Prostate gland (tissue), 2 donors: ENCODE measurements at regions not wholly inside any gene's neighbourhood (a gene's known extent, or its start where the extent isn't known, plus 50 kb on each side); places are given as distances from the start of the nearest gene placed in this dataset.

ENCODE experiments used
- DNase-seq: peaks from one replicate; pipeline ENCODE4 v3.0.0-alpha.2; 2019; ENCODE audit warnings: low spot score
- H3K27ac ChIP-seq, 2 donors: fragments of 200-600 bp; sonication (generic); 2 replicates each; pipeline ENCODE4 v1.5.1; 2017 to 2019
- H3K27me3 ChIP-seq: fragments of 200-600 bp; sonication (generic); replicated peaks from 2 replicates; pipeline ENCODE4 v1.5.1; 2019; ENCODE audit not compliant: insufficient read depth
- H3K36me3 ChIP-seq, 2 donors: fragments of 200-600 bp; sonication (generic); 1 replicate in 1 of 2; 2 replicates in 1 of 2; pipeline versions ENCODE4 v1.5.1 to v1.8.1; 2017 to 2019
- H3K4me1 ChIP-seq: fragments of 200-600 bp; sonication (generic); replicated peaks from 2 replicates; pipeline ENCODE4 v1.5.1; 2019
- H3K4me3 ChIP-seq, 2 donors: fragments of 200-600 bp; sonication (generic); 2 replicates each; pipeline ENCODE4 v1.5.1; 2017 to 2019
- H3K9me3 ChIP-seq: fragments of 200-600 bp; sonication (generic); 2 replicates; pipeline ENCODE4 v1.5.1; 2017
- POLR2A ChIP-seq: fragments of 450-650 bp; IDR thresholded peaks from one replicate; pipeline ENCODE4 v1.6.1; 2016; ENCODE audit warnings: antibody characterized with exemption, mild to moderate bottlenecking
- POLR2AphosphoS5 ChIP-seq: sonication (generic); formaldehyde crosslinking; IDR thresholded peaks from one replicate; pipeline ENCODE4 v1.6.1; 2017; ENCODE audit warnings: antibody characterized with exemption
- WGBS: methylation state at CpG from one replicate; pipeline ENCODE4 v1.1.5; 2018; 5-methylcytosine and 5-hydroxymethylcytosine counted together
- intact Hi-C: fragments of 100-400 bp; cut with DNase I; formaldehyde crosslinking; loops from one replicate; pipeline ENCODE4 v1.14.2; 2022
- TF ChIP-seq, protein P1 (sequence below), 4 experiments: fragments of 200-600 bp in 2 of 4; fragments of 450-650 bp in 2 of 4; sonication (generic) in 2 of 4; IDR thresholded peaks; 1 replicate in 3 of 4; 2 replicates in 1 of 4; pipeline ENCODE4 v1.5.1; 2016 to 2019; ENCODE audit warnings: antibody characterized with exemption in 4 of 4, mild to moderate bottlenecking in 2 of 4, moderate library complexity in 2 of 4

DNA sequence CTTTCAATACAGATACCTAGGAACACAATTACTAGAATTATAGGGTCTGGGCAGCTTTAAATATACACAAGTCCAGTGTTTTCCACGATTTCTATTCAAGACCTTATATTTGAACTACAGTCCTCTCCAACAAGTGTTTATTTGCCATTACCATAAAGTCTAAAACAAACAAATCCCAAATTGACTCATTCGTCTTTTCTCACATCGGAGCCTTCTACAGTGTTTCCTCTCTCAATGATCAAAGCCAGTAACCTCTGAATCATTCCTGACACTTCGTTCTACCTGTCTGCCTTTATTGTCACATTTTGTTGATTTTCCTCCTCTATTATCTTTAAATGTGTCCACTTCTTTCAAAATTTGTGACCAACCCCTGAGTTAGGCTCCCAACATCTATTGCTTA lies 1356.5 kb upstream of the SLC10A2 start:
- no peak for TF ChIP-seq POLR2A
- TF ChIP-seq, protein P1, sequence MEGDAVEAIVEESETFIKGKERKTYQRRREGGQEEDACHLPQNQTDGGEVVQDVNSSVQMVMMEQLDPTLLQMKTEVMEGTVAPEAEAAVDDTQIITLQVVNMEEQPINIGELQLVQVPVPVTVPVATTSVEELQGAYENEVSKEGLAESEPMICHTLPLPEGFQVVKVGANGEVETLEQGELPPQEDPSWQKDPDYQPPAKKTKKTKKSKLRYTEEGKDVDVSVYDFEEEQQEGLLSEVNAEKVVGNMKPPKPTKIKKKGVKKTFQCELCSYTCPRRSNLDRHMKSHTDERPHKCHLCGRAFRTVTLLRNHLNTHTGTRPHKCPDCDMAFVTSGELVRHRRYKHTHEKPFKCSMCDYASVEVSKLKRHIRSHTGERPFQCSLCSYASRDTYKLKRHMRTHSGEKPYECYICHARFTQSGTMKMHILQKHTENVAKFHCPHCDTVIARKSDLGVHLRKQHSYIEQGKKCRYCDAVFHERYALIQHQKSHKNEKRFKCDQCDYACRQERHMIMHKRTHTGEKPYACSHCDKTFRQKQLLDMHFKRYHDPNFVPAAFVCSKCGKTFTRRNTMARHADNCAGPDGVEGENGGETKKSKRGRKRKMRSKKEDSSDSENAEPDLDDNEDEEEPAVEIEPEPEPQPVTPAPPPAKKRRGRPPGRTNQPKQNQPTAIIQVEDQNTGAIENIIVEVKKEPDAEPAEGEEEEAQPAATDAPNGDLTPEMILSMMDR (IDR thresholded peaks at IDR 0.05) = no peak
- no peak for TF ChIP-seq POLR2AphosphoS5
- intact Hi-C loops = no loop called here

DNA sequence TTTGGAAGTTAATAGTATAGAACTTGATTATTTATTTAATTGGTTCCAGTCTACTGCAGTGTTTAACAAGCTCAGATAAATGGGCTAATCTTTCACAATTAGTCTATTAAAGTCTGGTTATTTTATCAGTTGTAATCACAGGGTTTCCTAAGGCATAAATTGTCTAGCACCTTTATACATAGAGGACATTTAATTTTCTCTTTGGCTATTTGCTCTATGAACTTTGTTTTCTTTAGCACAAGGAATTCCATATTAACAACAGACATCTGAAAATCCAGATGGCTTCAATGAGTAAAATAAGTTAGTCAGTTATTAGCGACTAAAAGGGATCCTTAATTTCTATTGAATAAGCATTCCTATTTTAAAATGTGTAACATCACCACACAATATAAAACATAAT lies 1350.8 kb upstream of the SLC10A2 start:
- Histone ChIP-seq H3K4me3 (no peak overlapping the region), H3K27me3 (no peaks in the 10 kb centered on the region), H3K27ac (no peak overlapping the region), H3K36me3 (no peaks in the 10 kb centered on the region), H3K9me3 (no peaks in the 10 kb centered on the region), H3K4me1 (no peaks in the 10 kb centered on the region)
- DNase-seq = no peak
- WGBS = 80% methylated on average over 1 of the region's 1 CpG
- intact Hi-C loops = no loop called here
- TF ChIP-seq POLR2A (no peak), POLR2AphosphoS5 (no peak)
- TF ChIP-seq, protein P1 (IDR thresholded peaks at IDR 0.05) = no peak

More for the DNA sequence above, 1356.5 kb upstream of the SLC10A2 start:
- Histone ChIP-seq H3K36me3 (no peaks in the 10 kb centered on the region), H3K4me1 (no peaks in the 10 kb centered on the region), H3K27ac (no peak overlapping the region), H3K4me3 (no peak overlapping the region), H3K27me3 (no peaks in the 10 kb centered on the region), H3K9me3 (no peaks in the 10 kb centered on the region)
- 42% methylated on average over 4 of the region's 4 CpGs for WGBS
- no peak for DNase-seq

DNA sequence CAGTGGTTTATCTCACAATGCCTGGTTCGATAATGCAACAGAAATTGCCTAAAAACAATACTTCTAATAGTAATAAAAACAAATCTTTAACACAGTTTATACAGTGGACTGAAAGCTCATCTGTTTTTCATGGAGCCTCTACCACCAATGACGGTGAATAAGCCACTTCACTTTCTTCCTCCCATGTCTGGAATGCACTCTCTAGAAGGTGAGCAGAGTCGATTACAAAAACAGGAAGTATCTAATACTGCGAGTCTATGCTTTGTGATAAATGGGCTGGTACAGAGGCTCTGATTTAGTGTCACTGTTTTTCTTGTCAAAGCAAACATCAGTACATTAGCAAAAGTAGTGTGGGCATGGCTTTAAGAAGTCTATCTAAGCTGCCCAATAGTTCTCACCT lies 1348.6 kb upstream of the SLC10A2 start:
- H3K27me3 ChIP-seq = no peaks in the 10 kb centered on the region
- H3K4me1 ChIP-seq = no peaks in the 10 kb centered on the region
- H3K36me3 ChIP-seq = no peaks in the 10 kb centered on the region
- TF ChIP-seq POLR2A (no peak), POLR2AphosphoS5 (no peak)
- TF ChIP-seq, protein P1 (IDR thresholded peaks at IDR 0.05) = no peak
- no peak overlapping the region for H3K27ac ChIP-seq
- no peaks in the 10 kb centered on the region for H3K9me3 ChIP-seq
- H3K4me3 ChIP-seq = no peak overlapping the region
- 57% methylated on average over 4 of the region's 4 CpGs for WGBS
- intact Hi-C loops = no loop called here
- DNase-seq = no peak

DNA sequence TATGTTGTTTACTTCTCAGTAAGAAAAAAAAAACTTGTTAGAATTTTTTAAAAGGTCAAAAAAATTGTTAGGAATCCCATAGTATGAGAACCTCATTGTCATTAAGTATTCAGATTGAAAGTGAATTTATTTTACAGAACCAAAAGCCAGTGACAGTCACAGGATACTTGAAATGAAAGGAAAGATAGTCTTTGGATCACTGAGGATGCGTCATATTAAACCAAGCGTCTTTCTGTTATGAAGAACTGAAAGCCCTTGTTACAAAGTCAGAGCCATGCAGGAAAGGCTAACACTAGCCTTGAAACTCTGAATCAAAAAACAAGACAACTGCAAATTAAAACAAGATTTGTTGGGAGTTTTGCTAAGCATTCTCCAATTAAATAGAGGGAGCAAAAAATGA lies 1348.0 kb upstream of the SLC10A2 start:
- no peak overlapping the region for H3K4me3 ChIP-seq
- no peak overlapping the region for H3K27ac ChIP-seq
- H3K9me3 ChIP-seq = no peaks in the 10 kb centered on the region
- H3K27me3 ChIP-seq = no peaks in the 10 kb centered on the region
- intact Hi-C loops = no loop called here
- H3K36me3 ChIP-seq = no peaks in the 10 kb centered on the region
- TF ChIP-seq, protein P1 (IDR thresholded peaks at IDR 0.05) = no peak
- TF ChIP-seq POLR2AphosphoS5 (no peak), POLR2A (no peak)
- 85% methylated on average over 2 of the region's 2 CpGs for WGBS
- DNase-seq = no peak
- H3K4me1 ChIP-seq = no peaks in the 10 kb centered on the region

DNA sequence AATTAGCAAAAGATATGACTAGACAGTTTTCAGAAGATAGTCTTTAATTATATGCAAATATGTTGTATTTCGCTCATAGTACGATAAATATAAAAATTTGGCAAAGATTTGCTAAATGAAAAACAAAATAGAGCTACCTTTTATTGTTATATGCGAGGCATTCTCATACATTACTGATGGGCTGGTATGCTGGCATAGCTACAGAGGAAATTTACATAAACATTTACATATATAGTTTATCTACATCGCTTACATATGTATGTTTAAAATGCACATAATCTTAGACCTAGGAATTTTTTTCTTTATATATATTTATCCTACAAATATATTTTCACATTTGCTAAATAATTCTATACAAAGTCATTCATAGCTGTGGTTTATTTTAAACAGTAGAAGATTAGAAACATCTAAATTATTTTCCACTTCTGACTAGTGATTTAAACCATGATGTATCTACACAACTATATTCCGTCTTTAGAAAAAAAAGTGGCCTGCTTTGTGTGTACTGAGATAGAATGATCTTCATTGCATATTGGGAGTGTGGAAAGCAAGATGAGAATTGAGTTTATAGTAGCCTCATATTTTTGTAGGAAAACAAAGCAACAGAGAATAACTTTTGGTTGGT lies 1345.0 kb upstream of the SLC10A2 start:
- Histone ChIP-seq H3K4me3 (no peak overlapping the region), H3K36me3 (no peaks in the 10 kb centered on the region), H3K27me3 (no peaks in the 10 kb centered on the region), H3K27ac (no peak overlapping the region), H3K9me3 (no peaks in the 10 kb centered on the region), H3K4me1 (no peaks in the 10 kb centered on the region)
- DNase-seq = no peak
- WGBS = 95% methylated on average over 5 of the region's 5 CpGs
- intact Hi-C loops = no loop called here
- no peak for TF ChIP-seq POLR2A
- TF ChIP-seq, protein P1 (IDR thresholded peaks at IDR 0.05) = no peak
- no peak for TF ChIP-seq POLR2AphosphoS5
